Endodermal cell (in vitro differentiated cells): ENCODE measurements at regions not wholly inside any gene's neighbourhood (a gene's known extent, or its start where the extent isn't known, plus 50 kb on each side); places are given as distances from the start of the nearest gene placed in this dataset.

Source experiments
- DNase-seq: peaks from one replicate; pipeline ENCODE4 v3.0.0-alpha.2; 2017
- H3K27ac ChIP-seq: 2 replicates; pipeline ENCODE4 v1.5.1; 2013; ENCODE audit warnings: mild to moderate bottlenecking, low read depth, low read length, moderate library complexity
- H3K27me3 ChIP-seq: 2 replicates; pipeline ENCODE4 v1.6.1; 2013; ENCODE audit warnings: mild to moderate bottlenecking, low read length, moderate library complexity; ENCODE audit not compliant: insufficient read depth, control insufficient read depth, poor library complexity, severe bottlenecking
- H3K36me3 ChIP-seq: 2 replicates; pipeline ENCODE4 v1.7.0; 2013; ENCODE audit warnings: mild to moderate bottlenecking, low read length, moderate library complexity; ENCODE audit not compliant: control insufficient read depth, insufficient read depth
- H3K4me1 ChIP-seq: one replicate; pipeline ENCODE4 v1.7.0; 2013; ENCODE audit warnings: low read length; ENCODE audit not compliant: control insufficient read depth, insufficient read depth
- H3K4me3 ChIP-seq: 2 replicates; pipeline ENCODE4 v1.5.1; 2013; ENCODE audit warnings: mild to moderate bottlenecking, low read length, moderate library complexity
- H3K9ac ChIP-seq: 2 replicates; pipeline ENCODE4 v1.6.1; 2013; ENCODE audit warnings: mild to moderate bottlenecking, low read length, moderate library complexity; ENCODE audit not compliant: poor library complexity, severe bottlenecking; ENCODE audit errors: extremely low read depth
- H3K9me3 ChIP-seq: 2 replicates; pipeline ENCODE4 v1.6.1; 2013; ENCODE audit warnings: mild to moderate bottlenecking, low read length, moderate library complexity; ENCODE audit not compliant: control insufficient read depth
- H3K27ac Mint-ChIP-seq: 2 replicates; pipeline ENCODE4 v1.8.0; 2020; ENCODE audit warnings: mixed read lengths
- H3K27me3 Mint-ChIP-seq: 2 replicates; pipeline ENCODE4 v1.8.0; 2021; ENCODE audit warnings: mild to moderate bottlenecking, mixed read lengths; ENCODE audit not compliant: insufficient read depth
- H3K36me3 Mint-ChIP-seq: 2 replicates; pipeline ENCODE4 v1.8.0; 2020; ENCODE audit warnings: low read depth, mixed read lengths
- H3K4me1 Mint-ChIP-seq: 2 replicates; pipeline ENCODE4 v1.8.0; 2020; ENCODE audit warnings: mixed read lengths
- H3K4me3 Mint-ChIP-seq: 2 replicates; pipeline ENCODE4 v1.8.0; 2020; ENCODE audit warnings: mild to moderate bottlenecking, moderate library complexity, mixed read lengths
- H3K9me3 Mint-ChIP-seq: 2 replicates; pipeline ENCODE4 v1.8.0; 2020; ENCODE audit warnings: mild to moderate bottlenecking, mixed read lengths
- CTCF ChIP-seq: fragments of 200-600 bp; sonication (generic); conservative IDR thresholded peaks from 2 replicates; pipeline ENCODE4 v1.5.0; 2021; ENCODE audit warnings: antibody characterized with exemption, mild to moderate bottlenecking
- WGBS, 2 experiments: methylation state at CpG; one replicate each; pipeline versions ENCODE4 v1.1.5 to v1.1.7; 2013; ENCODE audit warnings: missing lambda C conversion rate in 2 of 2, mixed read lengths in 1 of 2; ENCODE audit not compliant: insufficient coverage in 1 of 2, insufficient read length in 1 of 2; 5-methylcytosine and 5-hydroxymethylcytosine counted together

GRCh38 chr20:24842918-24843715 lies 106.0 kb upstream of the CST7 start:
- Mint-ChIP-seq H3K27ac (no peak overlapping the region), H3K36me3 (no peaks in the 10 kb centered on the region), H3K9me3 (peaks cover 21% of the 10 kb centered on the region), H3K4me1 (peaks cover 11% of the 10 kb centered on the region), H3K4me3 (no peak overlapping the region), H3K27me3 (no peaks in the 10 kb centered on the region)
- Histone ChIP-seq H3K9me3 (no peaks in the 10 kb centered on the region), H3K4me3 (no peak overlapping the region), H3K27me3 (no peaks in the 10 kb centered on the region), H3K27ac (no peak overlapping the region), H3K36me3 (no peaks in the 10 kb centered on the region), H3K4me1 (peaks cover 11% of the 10 kb centered on the region), H3K9ac (no peak overlapping the region)
- 88 to 89% methylated on average over 5 to 6 of the region's 7 CpGs for WGBS, 2 experiments
- no peak for DNase-seq
- TF ChIP-seq CTCF, result no peak

- Mint-ChIP-seq H3K4me3 (no peak overlapping the region), H3K4me1 (no peaks in the 10 kb centered on the region), H3K36me3 (no peaks in the 10 kb centered on the region), H3K27me3 (peaks cover 2% of the 10 kb centered on the region), H3K9me3 (peaks cover 55% of the 10 kb centered on the region), H3K27ac (no peak overlapping the region)
- Histone ChIP-seq H3K4me1 (no peaks in the 10 kb centered on the region), H3K9me3 (peaks cover 16% of the 10 kb centered on the region), H3K9ac (no peak overlapping the region), H3K36me3 (no peaks in the 10 kb centered on the region), H3K27ac (no peak overlapping the region), H3K4me3 (no peak overlapping the region), H3K27me3 (no peaks in the 10 kb centered on the region)
- no peak for TF ChIP-seq CTCF
- 85 to 94% methylated on average over 3 to 5 of the region's 5 CpGs for WGBS, 2 experiments
- DNase-seq, result no peak
Measured at GRCh38 chr20:24850176-24850575, 98.9 kb upstream of the CST7 start.

- Mint-ChIP-seq H3K4me3 (no peak overlapping the region), H3K27ac (no peak overlapping the region), H3K4me1 (no peaks in the 10 kb centered on the region), H3K27me3 (peaks cover 2% of the 10 kb centered on the region), H3K36me3 (no peaks in the 10 kb centered on the region), H3K9me3 (peaks cover 57% of the 10 kb centered on the region)
- no peak for DNase-seq
- H3K4me3 ChIP-seq, result no peak overlapping the region
- WGBS, 2 experiments, result 86% methylated on average over 2 of the region's 3 CpGs; no CpG with 5 or more reads in 1 of the 2 experiments
- H3K27ac ChIP-seq, result no peak overlapping the region
- H3K4me1 ChIP-seq, result no peaks in the 10 kb centered on the region
- H3K36me3 ChIP-seq, result no peaks in the 10 kb centered on the region
- H3K9ac ChIP-seq, result no peak overlapping the region
- no peak for TF ChIP-seq CTCF
- no peaks in the 10 kb centered on the region for H3K27me3 ChIP-seq
- H3K9me3 ChIP-seq, result peaks cover 28% of the 10 kb centered on the region
Measured at GRCh38 chr20:24851346-24852019, 97.6 kb upstream of the CST7 start.
